Lung (tissue), 11 donors: ENCODE measurements at regions not wholly inside any gene's neighbourhood (a gene's known extent, or its start where the extent isn't known, plus 50 kb on each side); places are given as distances from the start of the nearest gene placed in this dataset.

Experiments
- ATAC-seq: fragments of 200-7000 bp; cut with Tn5 transposase; one replicate; pipeline ENCODE4 v1.9.1; 2020; ENCODE audit warnings: moderate number of reproducible peaks; ENCODE audit not compliant: insufficient read depth, low FRiP score
- DNase-seq, 3 donors: peaks; one replicate each; pipeline ENCODE4 v3.0.0-alpha.2; 2013 to 2017
- H3K27ac ChIP-seq, 2 donors: one replicate each; pipeline ENCODE4 v1.5.1; 2013; ENCODE audit warnings: mild to moderate bottlenecking in 2 of 2, moderate library complexity in 2 of 2, control low read depth in 1 of 2, inconsistent platforms in 1 of 2, low read depth in 1 of 2, low read length in 1 of 2
- H3K27me3 ChIP-seq, 3 donors: one replicate each; pipeline ENCODE4 v1.5.1; 2013; ENCODE audit warnings: low read length in 2 of 3; ENCODE audit not compliant: control insufficient read depth in 3 of 3, insufficient read depth in 3 of 3
- H3K36me3 ChIP-seq, 4 donors: one replicate each; pipeline ENCODE4 v1.5.1; 2013; ENCODE audit warnings: low read length in 4 of 4, mild to moderate bottlenecking in 1 of 4, moderate library complexity in 1 of 4; ENCODE audit not compliant: control insufficient read depth in 4 of 4, insufficient read depth in 4 of 4
- H3K4me1 ChIP-seq, 5 donors: one replicate each; pipeline ENCODE4 v1.5.1; 2013; ENCODE audit warnings: low read length in 5 of 5, mild to moderate bottlenecking in 2 of 5, moderate library complexity in 1 of 5; ENCODE audit not compliant: control insufficient read depth in 5 of 5, insufficient read depth in 5 of 5
- H3K4me3 ChIP-seq: one replicate; pipeline ENCODE4 v1.5.1; 2013; ENCODE audit warnings: mild to moderate bottlenecking, control low read depth, moderate library complexity
- H3K9ac ChIP-seq, 2 donors: one replicate each; pipeline ENCODE4 v1.5.1; 2013; ENCODE audit warnings: low read length in 2 of 2, control low read depth in 1 of 2; ENCODE audit not compliant: insufficient read depth in 1 of 2
- H3K9me3 ChIP-seq, 4 donors: one replicate each; pipeline ENCODE4 v1.5.1; 2013; ENCODE audit warnings: low read length in 3 of 4, mild to moderate bottlenecking in 1 of 4, moderate library complexity in 1 of 4; ENCODE audit not compliant: control insufficient read depth in 4 of 4, insufficient read depth in 3 of 4
- CTCF ChIP-seq: IDR thresholded peaks from 2 replicates; pipeline ENCODE4 v1.5.1; 2012; ENCODE audit warnings: mild to moderate bottlenecking; ENCODE audit errors: control extremely low read depth, extremely low read depth
- WGBS, 2 donors: extraction: QIAGEN DNeasy Blood & Tissue Kit; methylation state at CpG; one replicate each; pipeline ENCODE4 v1.1.7; 2013; 5-methylcytosine and 5-hydroxymethylcytosine counted together
- donor health status: control.
- donor health status: control.
- donor health status: Bipolar disorder and iron deficiency.
- donor health status: healthy.
- donor health status: DM: yes; HTN: yes; CAD: no.

DNA sequence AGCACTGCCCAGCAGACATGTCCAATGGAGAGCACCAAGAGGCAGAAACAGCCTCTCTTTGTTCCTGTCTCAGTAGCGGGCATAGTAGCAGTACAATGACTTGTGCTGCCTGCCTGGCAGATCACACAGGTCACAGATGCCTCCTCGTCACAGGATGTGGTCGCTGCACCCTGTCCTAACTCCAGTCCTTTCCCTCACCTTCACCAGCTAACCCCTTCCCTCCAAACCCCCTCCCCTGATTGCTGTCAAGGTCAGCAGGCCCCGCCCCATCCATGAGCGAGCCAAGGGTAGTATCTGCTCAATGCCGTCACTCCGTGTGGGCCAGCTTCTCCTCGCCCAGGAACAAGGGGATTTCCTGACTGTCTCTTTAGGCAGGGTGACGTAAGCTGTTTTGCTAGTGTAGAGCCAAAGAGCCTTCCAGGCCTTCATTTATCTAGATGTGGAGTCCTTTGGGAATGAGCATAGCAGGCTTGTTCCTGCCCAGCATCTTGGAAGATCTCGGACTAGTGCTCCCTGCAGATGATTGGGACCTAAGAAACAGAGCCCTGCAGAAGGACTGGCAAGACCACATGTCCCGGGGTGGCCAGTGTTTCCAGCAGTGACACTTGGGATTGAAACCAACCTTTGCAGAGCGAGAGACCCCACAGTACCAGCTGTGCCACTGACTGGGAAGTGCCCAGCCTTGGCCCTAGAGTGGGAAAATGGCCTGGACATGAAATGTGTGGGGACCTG, 75.9 kb upstream of the TNRC6C start:
- ATAC-seq, result no peak
- no peak for TF ChIP-seq CTCF
- 38 to 46% methylated on average over 12 of the region's 12 CpGs for WGBS, 2 donors
- H3K9me3 ChIP-seq, result no peaks in the 10 kb centered on the region
- H3K4me3 ChIP-seq, result no peak overlapping the region
- H3K4me1 ChIP-seq, result peaks cover 0 to 42% (median 22%) of the 10 kb centered on the region in 5 donors
- DNase-seq, result peak; percentile 63 to 83 (median 79)
- H3K36me3 ChIP-seq, result no peaks in the 10 kb centered on the region
- peak overlapping the region in 1 of 2 donors; percentile 26 for H3K27ac ChIP-seq
- no peak overlapping the region for H3K9ac ChIP-seq
- H3K27me3 ChIP-seq, result peaks cover 0 to 5% (median 0%) of the 10 kb centered on the region in 3 donors

GRCh38 chr17:77883213-77883650, 75.3 kb upstream of the TNRC6C start:
- no peak overlapping the region for H3K9ac ChIP-seq
- H3K36me3 ChIP-seq, result no peaks in the 10 kb centered on the region
- no peak for TF ChIP-seq CTCF
- no peaks in the 10 kb centered on the region for H3K9me3 ChIP-seq
- DNase-seq (no peak), ATAC-seq (no peak)
- peaks cover 0 to 42% (median 23%) of the 10 kb centered on the region in 5 donors for H3K4me1 ChIP-seq
- 90 to 93% methylated on average over 9 to 10 of the region's 10 CpGs for WGBS, 2 donors
- peaks cover 0 to 5% (median 0%) of the 10 kb centered on the region in 3 donors for H3K27me3 ChIP-seq
- H3K4me3 ChIP-seq, result no peak overlapping the region
- peak overlapping the region in 1 of 2 donors; percentile 16 for H3K27ac ChIP-seq

DNA sequence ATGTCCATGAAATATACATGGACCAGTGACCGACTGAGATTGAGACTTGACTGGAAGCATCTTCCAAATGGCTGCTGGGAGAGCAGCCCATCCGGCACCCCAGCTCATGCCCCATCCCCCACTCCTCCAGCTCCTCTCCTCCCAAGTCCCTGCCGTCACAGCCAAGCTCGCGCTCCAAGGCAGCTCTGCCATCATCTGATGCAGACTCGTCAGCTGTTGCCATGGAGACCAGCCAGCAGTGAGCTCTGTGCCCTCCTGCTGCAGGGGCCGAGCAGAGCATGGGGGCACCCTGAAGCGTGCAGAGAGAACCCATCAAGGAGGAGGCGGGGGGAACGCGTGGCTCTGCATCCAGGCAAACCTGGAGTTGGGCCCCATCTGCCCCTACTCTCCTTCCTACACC, 74.5 kb upstream of the TNRC6C start:
- Histone ChIP-seq H3K27ac (no peak overlapping the region), H3K9me3 (no peaks in the 10 kb centered on the region), H3K9ac (no peak overlapping the region), H3K4me3 (no peak overlapping the region), H3K27me3 (peaks cover 0 to 7% (median 0%) of the 10 kb centered on the region in 3 donors), H3K36me3 (no peaks in the 10 kb centered on the region), H3K4me1 (peaks cover 0 to 42% (median 25%) of the 10 kb centered on the region in 5 donors)
- no peak for TF ChIP-seq CTCF
- ATAC-seq (no peak), DNase-seq (peak; percentile 77 to 83 (median 82))
- 61 to 75% methylated on average over 11 of the region's 11 CpGs for WGBS, 2 donors
